Adipocyte (in vitro differentiated cells): ENCODE measurements at regions not wholly inside any gene's neighbourhood (a gene's known extent, or its start where the extent isn't known, plus 50 kb on each side); places are given as distances from the start of the nearest gene placed in this dataset.
"Not testable (repeated sequence)": the region's sequence is repeated elsewhere in the genome, so short reads cannot be mapped to it uniquely, and the experiment has no call there.

Source experiments
- DNase-seq: peaks from one replicate; pipeline ENCODE4 v3.0.0-alpha.2; 2015; ENCODE audit warnings: low read depth
- H3K27me3 ChIP-seq: replicated peaks from 2 replicates; pipeline ENCODE4 v1.7.0; 2013; ENCODE audit warnings: mild to moderate bottlenecking, low read length, moderate library complexity; ENCODE audit not compliant: control insufficient read depth, insufficient read depth
- H3K36me3 ChIP-seq: 2 replicates; pipeline ENCODE4 v1.7.0; 2013; ENCODE audit warnings: low read length, mild to moderate bottlenecking, moderate library complexity; ENCODE audit not compliant: control insufficient read depth, insufficient read depth, severe bottlenecking
- H3K4me1 ChIP-seq: 2 replicates; pipeline ENCODE4 v1.7.0; 2013; ENCODE audit warnings: mild to moderate bottlenecking, low read length, moderate library complexity; ENCODE audit not compliant: control insufficient read depth, insufficient read depth
- H3K4me3 ChIP-seq: 2 replicates; pipeline ENCODE4 v1.7.0; 2013; ENCODE audit warnings: mild to moderate bottlenecking, low read length, moderate library complexity
- H3K9ac ChIP-seq: 2 replicates; pipeline ENCODE4 v1.7.0; 2013; ENCODE audit warnings: mild to moderate bottlenecking, low read length, moderate library complexity
- H3K9me3 ChIP-seq: 2 replicates; pipeline ENCODE4 v1.7.0; 2013; ENCODE audit warnings: mild to moderate bottlenecking, low read length, moderate library complexity; ENCODE audit not compliant: control insufficient read depth

DNA sequence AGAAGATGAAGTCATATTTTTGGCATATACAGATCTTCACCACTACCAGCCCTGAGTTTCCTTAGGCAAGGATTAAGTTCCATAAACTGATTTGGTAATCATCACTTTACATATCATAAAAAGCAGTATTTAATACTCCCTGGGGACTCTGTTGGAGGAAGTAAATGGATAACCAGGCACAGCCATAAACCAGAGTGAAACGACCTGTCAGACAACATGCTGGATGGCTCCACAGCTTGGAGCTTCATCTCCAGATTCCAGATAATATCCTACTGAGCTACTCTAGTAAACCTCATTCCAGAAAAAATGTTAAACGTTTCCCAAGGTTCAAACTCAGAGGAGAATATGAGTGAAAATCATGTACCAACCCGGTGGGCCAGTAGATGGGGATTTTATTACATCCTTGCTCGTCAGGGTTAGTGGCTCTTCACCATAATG lies 109.2 kb downstream of the BASP1 start:
- H3K27me3 ChIP-seq = no peaks in the 10 kb centered on the region
- H3K4me3 ChIP-seq = no peak overlapping the region
- H3K36me3 ChIP-seq = no peaks in the 10 kb centered on the region
- no peak overlapping the region for H3K9ac ChIP-seq
- no peak for DNase-seq
- no peaks in the 10 kb centered on the region for H3K9me3 ChIP-seq
- no peaks in the 10 kb centered on the region for H3K4me1 ChIP-seq

GRCh38 chr5:17327048-17327625 lies 109.7 kb downstream of the BASP1 start:
- H3K27me3 ChIP-seq = no peaks in the 10 kb centered on the region
- H3K4me3 ChIP-seq = no peak overlapping the region
- H3K36me3 ChIP-seq = no peaks in the 10 kb centered on the region
- H3K9me3 ChIP-seq = no peaks in the 10 kb centered on the region
- no peak overlapping the region for H3K9ac ChIP-seq
- no peak for DNase-seq
- H3K4me1 ChIP-seq = no peaks in the 10 kb centered on the region

DNA sequence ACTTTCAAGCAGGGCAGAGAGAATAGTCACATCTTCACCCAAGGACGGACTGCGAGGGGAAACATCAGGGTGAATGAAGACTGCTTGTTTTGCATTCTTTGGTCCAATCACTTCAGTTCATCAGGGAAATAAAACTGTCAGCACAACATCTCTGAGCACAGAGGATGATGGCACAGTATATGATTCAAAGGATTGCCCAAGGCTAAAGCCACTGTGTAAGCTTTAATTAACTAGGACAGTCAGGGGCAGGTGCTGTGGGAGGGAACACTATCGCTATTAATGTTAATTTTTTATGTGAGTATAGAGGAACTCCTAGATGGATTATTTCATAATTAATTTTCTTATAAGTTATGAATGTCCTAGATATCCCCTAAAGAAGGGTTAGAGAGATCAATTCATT lies 112.1 kb downstream of the BASP1 start:
- H3K4me1 ChIP-seq = no peaks in the 10 kb centered on the region
- no peak overlapping the region for H3K9ac ChIP-seq
- no peaks in the 10 kb centered on the region for H3K27me3 ChIP-seq
- no peak for DNase-seq
- no peak overlapping the region for H3K4me3 ChIP-seq
- H3K9me3 ChIP-seq = peaks cover 8% of the 10 kb centered on the region
- no peaks in the 10 kb centered on the region for H3K36me3 ChIP-seq

DNA sequence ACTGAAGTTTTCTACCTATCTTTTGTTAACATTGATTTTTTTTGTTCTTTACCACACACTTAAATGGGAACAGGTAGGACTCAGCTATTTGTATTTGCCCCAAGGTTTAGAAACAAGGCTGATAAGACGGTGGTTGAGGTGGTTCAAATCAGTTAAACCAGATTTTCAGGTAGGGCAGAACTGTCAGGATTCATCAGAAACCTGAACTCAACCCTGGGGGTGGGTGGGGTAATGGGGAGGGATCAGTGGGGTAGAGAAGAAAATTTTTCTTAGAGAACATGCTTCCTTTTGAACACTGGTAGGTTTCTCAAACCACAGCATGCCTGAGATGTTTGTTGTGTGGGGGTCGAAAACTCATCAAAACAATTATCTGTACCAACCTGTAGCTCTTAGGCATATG lies 113.0 kb downstream of the BASP1 start:
- Histone ChIP-seq H3K9me3 (peaks cover 10% of the 10 kb centered on the region), H3K4me3 (no peak overlapping the region), H3K36me3 (no peaks in the 10 kb centered on the region), H3K4me1 (no peaks in the 10 kb centered on the region), H3K27me3 (no peaks in the 10 kb centered on the region), H3K9ac (no peak overlapping the region)
- no peak for DNase-seq

- Histone ChIP-seq H3K9me3 (peaks cover 15% of the 10 kb centered on the region), H3K4me1 (no peaks in the 10 kb centered on the region), H3K4me3 (no peak overlapping the region), H3K36me3 (no peaks in the 10 kb centered on the region), H3K9ac (no peak overlapping the region), H3K27me3 (no peaks in the 10 kb centered on the region)
- DNase-seq = no peak
Observed at GRCh38 chr5:17331651-17332050, 114.2 kb downstream of the BASP1 start.

DNA sequence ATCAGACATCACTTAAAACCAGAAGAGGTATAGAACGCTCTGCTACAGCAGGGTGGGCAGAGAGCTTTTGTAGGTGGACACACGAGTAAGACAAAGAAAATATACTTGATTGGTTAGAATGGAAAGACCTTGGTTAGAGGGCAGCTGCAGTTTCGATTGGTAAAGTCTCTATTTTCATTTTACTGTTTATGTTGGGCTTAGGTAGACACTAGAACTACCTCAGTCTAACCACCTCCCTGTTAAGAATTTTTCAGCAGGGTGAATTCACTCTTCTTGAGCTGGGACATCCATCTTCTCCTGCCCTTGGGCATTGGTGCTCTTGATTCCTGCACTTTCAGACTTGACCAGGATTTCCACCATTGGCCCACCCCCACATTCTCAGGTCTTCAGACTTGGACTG lies 116.3 kb downstream of the BASP1 start:
- DNase-seq = no peak
- no peak overlapping the region for H3K9ac ChIP-seq
- peaks cover 29% of the 10 kb centered on the region for H3K9me3 ChIP-seq
- H3K27me3 ChIP-seq = peaks cover 6% of the 10 kb centered on the region
- no peak overlapping the region for H3K4me3 ChIP-seq
- H3K36me3 ChIP-seq = no peaks in the 10 kb centered on the region
- no peaks in the 10 kb centered on the region for H3K4me1 ChIP-seq

DNA sequence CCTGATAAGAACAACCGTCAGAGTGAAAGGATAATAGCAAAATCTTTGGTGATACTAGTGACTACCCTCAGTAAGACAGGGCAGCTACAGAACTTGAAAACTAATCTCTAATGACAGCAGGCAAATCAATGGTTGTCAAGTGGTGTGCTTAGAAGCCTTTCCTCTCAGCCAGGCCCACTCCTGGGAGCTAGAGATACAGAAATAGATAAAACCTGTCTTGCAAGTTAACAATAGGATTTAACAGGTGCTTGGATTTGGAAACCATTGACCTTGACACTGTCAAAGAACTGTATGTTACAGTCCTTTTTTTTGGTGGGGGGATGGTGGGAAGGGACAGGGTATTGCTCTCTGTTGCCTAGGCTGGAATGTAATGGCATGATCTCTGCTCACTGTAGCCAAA lies 118.6 kb downstream of the BASP1 start:
- peaks cover 32% of the 10 kb centered on the region for H3K9me3 ChIP-seq
- no peak for DNase-seq
- no peak overlapping the region for H3K9ac ChIP-seq
- peaks cover 5% of the 10 kb centered on the region for H3K4me1 ChIP-seq
- H3K4me3 ChIP-seq = no peak overlapping the region
- H3K36me3 ChIP-seq = no peaks in the 10 kb centered on the region
- peaks cover 9% of the 10 kb centered on the region for H3K27me3 ChIP-seq

GRCh38 chr5:17336723-17337122 lies 119.3 kb downstream of the BASP1 start:
- not testable (repeated sequence) for H3K4me3 ChIP-seq, H3K9ac ChIP-seq, DNase-seq, H3K36me3 ChIP-seq, H3K4me1 ChIP-seq, H3K27me3 ChIP-seq
- H3K9me3 ChIP-seq = peaks cover 32% of the 10 kb centered on the region

DNA sequence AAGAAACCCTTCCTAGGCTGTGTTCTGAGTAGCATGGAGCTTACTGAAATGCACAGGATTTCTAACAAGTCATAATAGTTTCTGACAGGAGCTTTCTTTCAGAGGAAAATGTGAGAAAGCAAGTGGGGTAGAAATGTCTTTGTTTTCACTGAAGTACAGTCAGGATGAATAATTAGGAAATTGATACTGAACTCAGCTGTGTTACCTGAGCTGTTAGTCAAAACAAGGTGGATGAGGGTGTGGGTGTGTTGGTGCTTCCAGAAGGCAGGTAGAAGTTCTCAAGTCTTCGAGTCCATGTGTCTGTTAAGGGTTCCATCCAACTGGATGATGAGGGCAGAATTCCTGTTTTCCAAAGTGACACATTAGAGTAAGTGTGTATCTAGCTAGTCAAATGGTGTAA lies 122.4 kb downstream of the BASP1 start:
- H3K27me3 ChIP-seq = peaks cover 9% of the 10 kb centered on the region
- H3K4me3 ChIP-seq = no peak overlapping the region
- H3K4me1 ChIP-seq = peaks cover 12% of the 10 kb centered on the region
- no peak for DNase-seq
- no peaks in the 10 kb centered on the region for H3K36me3 ChIP-seq
- peaks cover 21% of the 10 kb centered on the region for H3K9me3 ChIP-seq
- H3K9ac ChIP-seq = no peak overlapping the region

- no peak for DNase-seq
- no peak overlapping the region for H3K9ac ChIP-seq
- H3K4me3 ChIP-seq = no peak overlapping the region
Observed at GRCh38 chr5:17340379-17340778, 122.9 kb downstream of the BASP1 start.

GRCh38 chr5:17340819-17341218 lies 123.4 kb downstream of the BASP1 start:
- no peaks in the 10 kb centered on the region for H3K36me3 ChIP-seq
- DNase-seq = peak; percentile 54
- H3K4me3 ChIP-seq = no peak overlapping the region
- H3K4me1 ChIP-seq = peaks cover 12% of the 10 kb centered on the region
- peaks cover 21% of the 10 kb centered on the region for H3K9me3 ChIP-seq
- H3K9ac ChIP-seq = no peak overlapping the region
- peaks cover 9% of the 10 kb centered on the region for H3K27me3 ChIP-seq

More at GRCh38 chr5:17340379-17340778, 122.9 kb downstream of the BASP1 start:
- H3K36me3 ChIP-seq = no peaks in the 10 kb centered on the region
- peaks cover 9% of the 10 kb centered on the region for H3K27me3 ChIP-seq
- peaks cover 21% of the 10 kb centered on the region for H3K9me3 ChIP-seq
- H3K4me1 ChIP-seq = peaks cover 12% of the 10 kb centered on the region

GRCh38 chr5:17343675-17344074 lies 126.2 kb downstream of the BASP1 start:
- peak overlapping the region; percentile 15 for H3K9ac ChIP-seq
- H3K36me3 ChIP-seq = no peaks in the 10 kb centered on the region
- H3K4me1 ChIP-seq = peaks cover 21% of the 10 kb centered on the region
- peaks cover 4% of the 10 kb centered on the region for H3K9me3 ChIP-seq
- H3K4me3 ChIP-seq = no peak overlapping the region
- peak; percentile 82 for DNase-seq
- H3K27me3 ChIP-seq = peaks cover 4% of the 10 kb centered on the region
